ENCODE measurements at regions not wholly inside any gene's neighbourhood (a gene's known extent, or its start where the extent isn't known, plus 50 kb on each side); places are given as distances from the start of the nearest gene placed in this dataset.

- Histone ChIP-seq H3K27me3 (ENCODE audit: control insufficient read depth in 4 of 4, insufficient read depth in 4 of 4, low read length in 3 of 4) (no peaks in the 10 kb centered on the region), H3K4me3 (ENCODE audit: low read depth in 1 of 3, low read length in 3 of 3) (no peak overlapping the region), H3K9ac (ENCODE audit: low read depth in 1 of 2, low read length in 2 of 2) (no peak overlapping the region), H3K36me3 (ENCODE audit: control insufficient read depth in 4 of 4, insufficient read depth in 3 of 4, low read depth in 1 of 4, low read length in 3 of 4) (peaks cover 0 to 12% (median under 1%) of the 10 kb centered on the region in 4 donors), H3K4me1 (ENCODE audit: control insufficient read depth in 4 of 4, insufficient read depth in 4 of 4, low read length in 3 of 4) (peaks cover 0 to 2% (median 0%) of the 10 kb centered on the region in 4 donors), H3K27ac (ENCODE audit: low read depth in 1 of 2, low read length in 2 of 2) (peak overlapping the region; percentile 3 to 29), H3K9me3 (ENCODE audit: control insufficient read depth in 4 of 4, low read length in 3 of 4) (no peaks in the 10 kb centered on the region)
- TF ChIP-seq ATF3 (IDR thresholded peaks at IDR 0.05) (peak; percentile 41), EGR1 (IDR thresholded peaks at IDR 0.05; ENCODE audit: low read depth in 2 of 2) (peak in 1 of 2 donors; percentile 74), GABPA (IDR thresholded peaks at IDR 0.05 in 1 of 2, conservative IDR thresholded peaks at IDR 0.05 in 1 of 2) (no peak), MAX (IDR thresholded peaks at IDR 0.05) (no peak), NR2F2 (IDR thresholded peaks at IDR 0.05) (no peak), HNF4A (conservative IDR thresholded peaks at IDR 0.05) (peak; percentile 33 to 75), CTCF (IDR thresholded peaks at IDR 0.05; ENCODE audit: low read depth, low read length, missing input control) (no peak), FOXA1 (IDR thresholded peaks at IDR 0.05) (no peak), RXRA (IDR thresholded peaks at IDR 0.05) (peak; percentile 33 to 85), REST (IDR thresholded peaks at IDR 0.05) (peak; percentile 42), YY1 (IDR thresholded peaks at IDR 0.05) (peak; percentile 81), SP1 (IDR thresholded peaks at IDR 0.05) (peak; percentile 8), JUND (IDR thresholded peaks at IDR 0.05) (no peak), FOXA2 (IDR thresholded peaks at IDR 0.05) (no peak), RAD21 (IDR thresholded peaks at IDR 0.05) (peak; percentile 49 to 63)
- TF ChIP-seq, protein P1, sequence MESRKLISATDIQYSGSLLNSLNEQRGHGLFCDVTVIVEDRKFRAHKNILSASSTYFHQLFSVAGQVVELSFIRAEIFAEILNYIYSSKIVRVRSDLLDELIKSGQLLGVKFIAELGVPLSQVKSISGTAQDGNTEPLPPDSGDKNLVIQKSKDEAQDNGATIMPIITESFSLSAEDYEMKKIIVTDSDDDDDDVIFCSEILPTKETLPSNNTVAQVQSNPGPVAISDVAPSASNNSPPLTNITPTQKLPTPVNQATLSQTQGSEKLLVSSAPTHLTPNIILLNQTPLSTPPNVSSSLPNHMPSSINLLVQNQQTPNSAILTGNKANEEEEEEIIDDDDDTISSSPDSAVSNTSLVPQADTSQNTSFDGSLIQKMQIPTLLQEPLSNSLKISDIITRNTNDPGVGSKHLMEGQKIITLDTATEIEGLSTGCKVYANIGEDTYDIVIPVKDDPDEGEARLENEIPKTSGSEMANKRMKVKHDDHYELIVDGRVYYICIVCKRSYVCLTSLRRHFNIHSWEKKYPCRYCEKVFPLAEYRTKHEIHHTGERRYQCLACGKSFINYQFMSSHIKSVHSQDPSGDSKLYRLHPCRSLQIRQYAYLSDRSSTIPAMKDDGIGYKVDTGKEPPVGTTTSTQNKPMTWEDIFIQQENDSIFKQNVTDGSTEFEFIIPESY (IDR thresholded peaks at IDR 0.05): no peak
- DNase-seq (ENCODE audit: low spot score): no peak
- WGBS: 48% methylated on average over 6 of the region's 6 CpGs
Observed at GRCh38 chr9:129506892-129507291, 114.0 kb downstream of the C9orf50 start.

DNA sequence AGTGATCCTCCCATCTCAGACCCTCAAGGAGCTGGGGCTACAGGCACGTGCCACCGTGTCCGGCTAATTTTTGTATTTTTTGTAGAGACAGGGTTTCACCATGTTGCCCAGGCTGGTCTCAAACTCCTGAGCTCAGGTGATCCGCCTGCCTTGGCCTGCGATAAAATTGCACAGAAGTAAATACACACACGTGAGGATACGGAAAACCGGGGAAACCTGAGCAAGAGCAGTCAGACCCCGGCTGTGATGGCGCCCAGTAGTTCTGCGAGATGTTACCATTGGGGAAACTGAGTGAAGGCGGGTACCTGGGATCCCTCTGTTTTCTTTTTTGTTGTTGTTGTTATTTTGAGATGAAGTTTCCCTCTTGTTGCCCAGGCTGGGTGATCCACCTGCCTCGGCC lies 114.9 kb downstream of the C9orf50 start:
- H3K9ac ChIP-seq (ENCODE audit: low read depth in 1 of 2, low read length in 2 of 2): no peak overlapping the region
- no peaks in the 10 kb centered on the region for H3K27me3 ChIP-seq (ENCODE audit: control insufficient read depth in 4 of 4, insufficient read depth in 4 of 4, low read length in 3 of 4)
- peaks cover 0 to 2% (median 0%) of the 10 kb centered on the region in 4 donors for H3K4me1 ChIP-seq (ENCODE audit: control insufficient read depth in 4 of 4, insufficient read depth in 4 of 4, low read length in 3 of 4)
- H3K9me3 ChIP-seq (ENCODE audit: control insufficient read depth in 4 of 4, low read length in 3 of 4): no peaks in the 10 kb centered on the region
- WGBS: 93% methylated on average over 13 of the region's 13 CpGs
- no peak for DNase-seq (ENCODE audit: low spot score)
- no peak overlapping the region for H3K27ac ChIP-seq (ENCODE audit: low read depth in 1 of 2, low read length in 2 of 2)
- no peak overlapping the region for H3K4me3 ChIP-seq (ENCODE audit: low read depth in 1 of 3, low read length in 3 of 3)
- H3K36me3 ChIP-seq (ENCODE audit: control insufficient read depth in 4 of 4, insufficient read depth in 3 of 4, low read depth in 1 of 4, low read length in 3 of 4): peaks cover 0 to 14% (median under 1%) of the 10 kb centered on the region in 4 donors
- TF ChIP-seq SP1 (IDR thresholded peaks at IDR 0.05) (no peak), CTCF (IDR thresholded peaks at IDR 0.05; ENCODE audit: low read depth, low read length, missing input control) (no peak), GABPA (IDR thresholded peaks at IDR 0.05 in 1 of 2, conservative IDR thresholded peaks at IDR 0.05 in 1 of 2) (no peak), ATF3 (IDR thresholded peaks at IDR 0.05) (no peak), RXRA (IDR thresholded peaks at IDR 0.05) (no peak), JUND (IDR thresholded peaks at IDR 0.05) (no peak), FOXA1 (IDR thresholded peaks at IDR 0.05) (no peak), YY1 (IDR thresholded peaks at IDR 0.05) (no peak), TAF1 (conservative IDR thresholded peaks at IDR 0.05) (no peak), HNF4A (conservative IDR thresholded peaks at IDR 0.05) (no peak), HNF4G (IDR thresholded peaks at IDR 0.05) (no peak), RAD21 (IDR thresholded peaks at IDR 0.05) (no peak)
- TF ChIP-seq, protein P1 (IDR thresholded peaks at IDR 0.05): no peak
